NCI-H510A treated with DMSO at 0.1 percent for 48 hours (cell line): ENCODE measurements at regions not wholly inside any gene's neighbourhood (a gene's known extent, or its start where the extent isn't known, plus 50 kb on each side); places are given as distances from the start of the nearest gene placed in this dataset.
"Not testable (repeated sequence)": the region's sequence is repeated elsewhere in the genome, so short reads cannot be mapped to it uniquely, and the experiment has no call there.

Experiments used
- DNase-seq: peaks from one replicate; lab custom pipeline; 2025; lab: John Stamatoyannopoulos, UW

DNA sequence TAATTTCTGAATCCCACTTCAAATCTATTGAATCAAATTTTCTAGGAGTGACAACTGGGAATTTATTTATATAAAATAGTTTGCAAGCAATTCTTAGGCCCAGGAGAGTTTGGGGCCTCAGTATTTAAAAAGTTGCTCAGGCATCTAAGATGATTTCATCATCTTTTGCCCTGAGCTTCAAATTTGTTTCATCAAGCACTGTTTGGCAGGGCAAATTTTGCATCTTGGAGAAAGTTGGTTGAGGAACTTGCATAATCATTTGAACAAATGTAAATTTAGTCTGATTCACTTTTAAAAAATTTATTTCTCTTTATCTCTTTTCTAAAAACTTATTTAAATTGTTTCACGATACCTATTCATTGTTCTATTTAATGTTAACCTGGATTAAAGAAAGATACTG, 702.8 kb downstream of the SI start:
- no peak for DNase-seq

- DNase-seq = no peak
Observed at GRCh38 chr3:164371681-164372080, 706.6 kb downstream of the SI start.

GRCh38 chr3:164370970-164371369, 707.3 kb downstream of the SI start:
- DNase-seq = no peak

DNA sequence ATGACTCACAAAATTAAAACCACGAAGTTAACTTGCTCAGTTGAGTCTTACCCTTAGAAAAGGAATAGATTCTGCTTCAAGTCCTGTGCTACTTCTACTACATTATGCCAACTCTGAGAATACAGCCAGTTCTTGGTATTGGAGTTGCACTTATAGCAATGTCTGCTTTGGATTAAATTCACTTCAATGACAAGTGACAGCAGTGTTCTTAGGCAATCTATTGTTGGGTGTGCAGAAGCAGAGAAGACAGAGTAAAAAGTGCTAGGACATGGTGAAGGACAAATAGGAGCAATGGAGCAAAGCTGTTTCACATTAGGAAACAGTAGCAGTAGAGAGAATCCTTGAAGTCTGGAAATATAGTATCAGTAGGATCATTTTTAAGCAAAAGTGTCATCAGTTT, 713.1 kb downstream of the SI start:
- no peak for DNase-seq

DNA sequence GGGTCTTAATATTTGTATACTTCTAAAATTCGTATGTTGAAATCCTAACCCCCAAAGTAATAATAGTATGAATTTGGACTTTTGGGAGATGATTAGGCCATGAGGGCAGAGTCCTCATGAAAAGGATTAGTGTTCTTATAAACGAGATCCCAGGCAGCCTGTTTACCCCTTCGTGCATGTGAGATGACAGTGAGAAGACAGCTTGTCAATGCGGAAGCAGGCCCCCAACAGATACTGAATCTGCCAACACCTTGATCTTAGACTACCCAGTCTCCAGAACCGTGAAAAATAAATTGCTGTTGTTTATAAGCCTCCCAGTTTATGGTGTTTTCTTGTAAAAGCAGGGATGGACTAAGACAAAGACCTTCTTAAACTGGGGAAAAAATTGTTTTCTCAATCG, 714.2 kb downstream of the SI start:
- DNase-seq = no peak

GRCh38 chr3:164360738-164361406, 717.4 kb downstream of the SI start:
- no peak for DNase-seq

- DNase-seq = no peak
Observed at GRCh38 chr3:164360078-164360578, 718.2 kb downstream of the SI start.

- DNase-seq = no peak
Observed at GRCh38 chr3:164352991-164353390, 725.3 kb downstream of the SI start.

GRCh38 chr3:164351131-164351530, 727.2 kb downstream of the SI start:
- DNase-seq = no peak

- not testable (repeated sequence) for DNase-seq
Observed at GRCh38 chr3:164342206-164342605, 736.1 kb downstream of the SI start.

GRCh38 chr3:164341086-164341485, 737.2 kb downstream of the SI start:
- DNase-seq = no peak

DNA sequence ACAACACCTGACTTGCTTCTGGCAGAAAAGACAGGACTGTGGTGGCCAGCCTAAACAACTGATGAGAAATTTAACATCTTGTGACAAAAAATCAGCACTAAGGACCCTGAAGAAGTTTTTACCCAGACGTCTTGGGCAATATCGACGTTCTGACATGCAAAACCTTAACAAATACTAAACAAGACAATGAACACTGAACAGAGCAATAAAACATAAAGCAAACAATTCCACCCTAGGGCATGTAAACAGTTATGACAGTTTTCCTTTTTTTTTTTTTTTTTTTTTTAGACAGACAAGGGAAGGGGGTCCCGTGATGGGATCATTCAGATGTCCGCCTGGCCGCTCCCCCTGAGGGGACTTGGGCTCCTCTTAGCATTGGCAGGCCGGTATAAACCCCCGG, 738.0 kb downstream of the SI start:
- DNase-seq = no peak

DNA sequence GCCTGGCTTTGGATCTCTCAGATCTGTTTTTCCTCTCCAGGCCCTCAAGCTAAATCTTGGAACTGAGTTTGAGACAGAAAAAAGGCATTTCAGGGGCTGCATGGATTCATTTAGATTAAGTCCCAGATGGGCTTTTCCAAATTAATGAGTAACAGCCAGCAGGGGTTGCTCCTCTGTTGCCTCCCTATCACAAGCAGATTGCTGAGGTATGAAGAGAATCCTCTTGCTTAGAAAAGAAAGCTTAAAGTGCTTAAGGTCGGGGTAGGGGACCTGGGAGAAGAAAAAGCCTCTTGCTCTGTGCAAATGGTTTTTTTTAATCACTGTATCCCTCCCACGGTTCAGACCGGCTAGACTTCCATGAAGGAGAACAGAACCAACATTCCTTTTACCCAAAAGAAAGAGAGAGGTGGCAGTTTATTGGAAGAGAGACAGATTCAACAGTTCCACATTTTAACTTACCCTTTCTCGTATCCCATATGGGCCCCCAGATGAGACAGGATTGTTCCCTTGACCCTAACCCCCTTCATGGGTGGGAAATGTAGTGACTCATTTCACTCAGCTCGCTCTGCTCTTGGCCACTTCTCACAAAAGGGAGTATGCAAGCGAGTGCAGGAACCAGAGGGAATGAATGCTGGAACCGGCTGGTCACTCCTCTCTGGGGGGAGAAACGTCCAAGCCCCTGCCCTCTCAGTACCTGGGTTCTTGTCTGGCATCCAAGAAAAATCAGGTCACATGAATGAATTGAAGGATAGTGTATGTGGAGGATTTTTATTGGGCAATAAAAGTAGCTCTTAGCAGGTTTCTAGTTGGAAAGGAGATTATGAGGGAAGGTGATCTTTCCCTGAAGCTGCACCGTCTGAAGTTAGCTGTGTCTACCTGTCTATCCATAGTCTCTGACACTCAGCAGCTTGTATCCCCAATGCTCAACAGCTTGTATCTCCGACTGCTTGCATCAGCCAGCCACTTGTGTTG, 745.2 kb downstream of the SI start:
- DNase-seq = no peak

- DNase-seq = no peak
Observed at GRCh38 chr3:164326714-164327113, 751.6 kb downstream of the SI start.

DNA sequence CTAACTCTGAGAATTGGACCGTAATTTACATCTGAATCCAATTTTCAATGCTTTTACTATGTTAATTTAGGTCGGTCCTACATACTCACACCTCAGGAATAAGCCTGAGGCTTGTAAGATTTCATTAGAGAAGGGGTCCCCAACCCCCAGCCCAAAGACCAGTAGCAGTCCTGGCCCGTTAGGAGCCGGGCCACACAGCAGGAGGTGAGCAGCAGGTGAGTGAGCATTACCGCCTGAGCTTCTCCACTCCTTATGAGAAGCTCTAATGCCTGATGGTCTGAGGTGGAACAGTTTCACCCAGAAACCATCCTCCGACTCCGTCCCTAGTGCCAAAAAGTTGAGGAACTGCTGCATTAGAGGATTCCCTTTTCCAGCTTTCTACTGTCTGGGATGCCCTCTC, 757.3 kb downstream of the SI start:
- no peak for DNase-seq

GRCh38 chr3:164306042-164306441, 772.3 kb downstream of the SI start:
- peak; percentile 82 for DNase-seq

DNA sequence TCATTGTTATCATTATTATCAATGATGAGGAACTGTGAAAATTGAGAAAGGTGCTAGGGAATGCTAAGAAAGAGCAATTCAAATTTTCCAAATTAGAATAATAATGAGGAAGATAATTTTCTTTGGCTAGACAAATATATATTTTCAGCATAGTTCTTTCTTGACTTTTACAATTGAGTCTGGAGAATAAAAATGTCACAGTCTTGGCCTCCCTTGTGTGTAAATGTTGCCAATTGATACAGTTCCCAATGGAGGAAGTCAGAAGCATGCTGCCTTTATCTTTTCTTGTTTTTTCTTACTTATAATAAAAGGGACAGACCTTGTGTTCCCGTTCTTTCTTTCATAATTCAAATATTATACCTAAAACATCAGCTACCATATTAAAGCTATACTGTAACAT, 774.4 kb downstream of the SI start:
- no peak for DNase-seq

- DNase-seq = no peak
Observed at GRCh38 chr3:164302622-164303021, 775.7 kb downstream of the SI start.

- DNase-seq = not testable (repeated sequence)
Observed at GRCh38 chr3:164291486-164291885, 786.8 kb downstream of the SI start.

GRCh38 chr3:164278550-164278949, 799.7 kb downstream of the SI start:
- DNase-seq = no peak

GRCh38 chr3:164267053-164267452, 811.2 kb downstream of the SI start:
- no peak for DNase-seq

GRCh38 chr3:164250923-164251322, 827.4 kb downstream of the SI start:
- DNase-seq = no peak

- DNase-seq = no peak
Observed at GRCh38 chr3:164236851-164237250, 841.4 kb downstream of the SI start.
